HEK293T (cell line): ENCODE measurements at regions not wholly inside any gene's neighbourhood (a gene's known extent, or its start where the extent isn't known, plus 50 kb on each side); places are given as distances from the start of the nearest gene placed in this dataset.

Experiments
- ARNT ChIP-seq: fragments of 450-650 bp; IDR thresholded peaks from 2 replicates; pipeline ENCODE4 v1.6.1; 2017; ENCODE audit warnings: mild to moderate bottlenecking
- CTBP1 ChIP-seq: fragments of 450-650 bp; IDR thresholded peaks from 2 replicates; pipeline ENCODE4 v1.6.1; 2016; ENCODE audit warnings: borderline replicate concordance
- SP1 ChIP-seq: fragments of 450-650 bp; IDR thresholded peaks from 2 replicates; pipeline ENCODE4 v1.6.1; 2017
- TARDBP ChIP-seq: fragments of 450-650 bp; IDR thresholded peaks from 2 replicates; pipeline ENCODE4 v1.6.1; 2016

DNA sequence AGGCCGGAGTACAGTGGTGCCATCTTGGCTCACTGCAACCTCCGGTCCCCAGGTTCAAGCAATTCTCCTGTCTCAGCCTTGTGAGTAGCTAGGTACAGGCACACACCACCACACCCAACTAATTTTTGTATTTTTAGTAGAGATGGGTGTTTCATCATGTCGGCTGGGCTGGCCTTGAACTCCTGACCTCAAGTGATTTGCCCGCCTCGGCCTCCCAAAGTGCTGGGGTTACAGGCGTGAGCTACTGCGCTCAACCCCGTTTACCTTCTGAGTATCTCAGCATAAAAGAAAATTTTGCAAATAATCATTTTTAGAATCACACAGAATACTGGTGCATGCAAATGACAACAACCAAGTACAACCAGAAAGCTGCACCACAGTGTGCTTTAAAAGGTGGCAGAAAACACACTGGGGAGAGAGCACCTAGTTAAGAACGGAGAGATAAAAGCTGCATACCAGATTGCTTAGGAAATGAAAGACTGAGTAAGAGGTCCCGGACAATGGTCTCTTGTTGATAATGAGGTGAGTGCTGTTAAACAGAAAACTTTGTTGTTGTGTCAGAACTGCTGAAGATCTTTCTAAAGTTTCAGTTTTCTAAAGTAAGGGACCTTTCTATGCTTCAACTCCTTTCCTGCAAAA is 189.6 kb downstream of the ACTR3 start:
- TF ChIP-seq ARNT (no peak), SP1 (no peak), TARDBP (no peak), CTBP1 (no peak)
